ENCODE measurements at regions not wholly inside any gene's neighbourhood (a gene's known extent, or its start where the extent isn't known, plus 50 kb on each side); places are given as distances from the start of the nearest gene placed in this dataset.

DNA sequence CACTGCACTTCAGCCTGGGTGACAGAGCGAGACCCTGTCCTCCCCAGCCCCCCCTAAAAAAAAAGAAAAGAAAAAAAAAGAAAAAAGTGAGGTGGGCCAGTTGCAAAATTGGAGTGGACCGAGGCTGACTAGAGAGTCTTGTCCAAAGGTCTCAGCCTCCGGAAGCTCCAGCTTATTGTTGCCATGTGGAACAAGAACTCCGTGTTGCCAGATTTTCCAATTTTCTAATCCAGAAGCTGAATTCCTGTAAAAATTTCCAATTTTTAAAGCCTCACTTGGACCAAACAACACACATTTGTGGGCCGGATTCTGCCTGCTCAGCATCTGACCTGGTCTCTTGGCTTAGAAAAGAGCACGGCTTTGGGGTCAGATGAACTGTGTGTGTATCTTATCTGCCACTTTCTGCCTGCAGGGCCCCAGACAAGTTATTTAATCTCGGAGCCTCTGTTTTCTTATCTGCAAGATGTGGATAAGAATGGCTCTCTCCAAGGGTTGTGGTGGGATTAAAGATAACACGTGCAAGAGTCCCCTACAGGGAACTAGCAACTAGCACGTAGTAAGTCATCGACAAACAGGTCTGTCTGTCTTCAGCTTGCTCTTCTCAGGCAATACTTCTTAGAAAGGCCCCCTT, 73.7 kb upstream of the TLE3 start:
- POLR2A ChIA-PET = no interaction called here
- CTCF ChIA-PET = interaction anchor here (1.2 to 3.3 kb wide), 2 partner anchors 17 to 649 kb away, joined by 3 to 11 read pairs; no protein-coding TSS in a partner anchor
- TF ChIP-seq, protein P1, sequence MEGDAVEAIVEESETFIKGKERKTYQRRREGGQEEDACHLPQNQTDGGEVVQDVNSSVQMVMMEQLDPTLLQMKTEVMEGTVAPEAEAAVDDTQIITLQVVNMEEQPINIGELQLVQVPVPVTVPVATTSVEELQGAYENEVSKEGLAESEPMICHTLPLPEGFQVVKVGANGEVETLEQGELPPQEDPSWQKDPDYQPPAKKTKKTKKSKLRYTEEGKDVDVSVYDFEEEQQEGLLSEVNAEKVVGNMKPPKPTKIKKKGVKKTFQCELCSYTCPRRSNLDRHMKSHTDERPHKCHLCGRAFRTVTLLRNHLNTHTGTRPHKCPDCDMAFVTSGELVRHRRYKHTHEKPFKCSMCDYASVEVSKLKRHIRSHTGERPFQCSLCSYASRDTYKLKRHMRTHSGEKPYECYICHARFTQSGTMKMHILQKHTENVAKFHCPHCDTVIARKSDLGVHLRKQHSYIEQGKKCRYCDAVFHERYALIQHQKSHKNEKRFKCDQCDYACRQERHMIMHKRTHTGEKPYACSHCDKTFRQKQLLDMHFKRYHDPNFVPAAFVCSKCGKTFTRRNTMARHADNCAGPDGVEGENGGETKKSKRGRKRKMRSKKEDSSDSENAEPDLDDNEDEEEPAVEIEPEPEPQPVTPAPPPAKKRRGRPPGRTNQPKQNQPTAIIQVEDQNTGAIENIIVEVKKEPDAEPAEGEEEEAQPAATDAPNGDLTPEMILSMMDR (IDR thresholded peaks at IDR 0.05; ENCODE audit: control extremely low read depth, extremely low read depth, low read depth, missing control alignments) = no peak
- no peak for DNase-seq (ENCODE audit: extremely low spot score)

DNA sequence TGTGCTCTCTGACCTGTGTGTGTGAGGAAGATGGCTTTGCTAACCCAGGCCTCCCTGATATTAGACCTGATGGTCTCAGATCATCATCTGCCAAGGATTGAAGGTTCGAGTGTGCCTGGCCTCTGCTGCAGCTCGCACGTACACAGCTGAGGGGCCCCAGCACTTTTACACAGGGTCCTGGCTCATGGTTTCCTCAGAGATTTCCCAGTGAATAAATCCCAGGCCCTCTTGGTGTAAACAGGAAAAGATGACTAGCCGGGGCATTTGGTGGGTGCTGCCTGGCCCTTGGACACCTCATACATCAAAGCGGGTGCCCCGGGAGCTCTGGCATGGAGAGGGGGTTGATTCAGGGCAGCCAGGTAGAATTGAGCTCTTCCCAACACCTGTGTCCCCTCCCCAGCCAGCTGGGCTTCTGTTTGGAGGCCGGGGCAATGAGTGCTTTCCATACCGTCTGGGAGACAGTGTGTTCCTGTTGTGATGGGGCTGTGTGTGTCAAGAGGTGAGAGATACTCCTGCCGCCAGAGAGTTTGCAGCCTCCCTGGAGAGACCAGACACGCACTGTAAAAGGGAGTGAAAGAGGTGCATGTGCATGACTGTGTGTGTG, 72.5 kb upstream of the TLE3 start:
- POLR2A ChIA-PET = no interaction called here
- CTCF ChIA-PET = interaction anchor here (0.7 to 3.3 kb wide), 3 partner anchors 12 to 648 kb away, joined by 3 to 11 read pairs (median 3); no protein-coding TSS in a partner anchor
- no peak for DNase-seq (ENCODE audit: extremely low spot score)
- TF ChIP-seq, protein P1 (IDR thresholded peaks at IDR 0.05; ENCODE audit: control extremely low read depth, extremely low read depth, low read depth, missing control alignments) = no peak

DNA sequence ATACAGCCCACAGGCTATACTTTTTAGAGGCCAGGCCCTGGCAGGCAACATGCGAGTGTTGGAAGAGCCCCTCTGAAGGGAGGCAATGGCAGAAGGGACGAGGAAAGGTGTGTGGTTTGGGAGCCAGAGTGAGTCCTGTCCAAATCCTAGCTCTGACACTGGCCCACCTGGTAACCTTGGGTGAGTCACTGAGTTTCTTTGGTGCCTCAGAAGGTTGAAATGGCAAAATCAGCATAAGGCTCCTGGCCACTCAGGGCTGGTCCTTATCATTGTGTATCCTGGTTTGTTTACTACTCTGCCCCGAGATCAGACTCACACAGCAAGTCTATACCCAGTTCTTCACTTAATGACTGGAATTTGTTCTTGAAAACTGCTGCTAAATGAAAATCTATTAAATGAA, 71.4 kb upstream of the TLE3 start:
- TF ChIP-seq, protein P1 (IDR thresholded peaks at IDR 0.05; ENCODE audit: control extremely low read depth, extremely low read depth, low read depth, missing control alignments) = no peak
- CTCF ChIA-PET = no interaction called here
- POLR2A ChIA-PET = no interaction called here
- no peak for DNase-seq (ENCODE audit: extremely low spot score)

DNA sequence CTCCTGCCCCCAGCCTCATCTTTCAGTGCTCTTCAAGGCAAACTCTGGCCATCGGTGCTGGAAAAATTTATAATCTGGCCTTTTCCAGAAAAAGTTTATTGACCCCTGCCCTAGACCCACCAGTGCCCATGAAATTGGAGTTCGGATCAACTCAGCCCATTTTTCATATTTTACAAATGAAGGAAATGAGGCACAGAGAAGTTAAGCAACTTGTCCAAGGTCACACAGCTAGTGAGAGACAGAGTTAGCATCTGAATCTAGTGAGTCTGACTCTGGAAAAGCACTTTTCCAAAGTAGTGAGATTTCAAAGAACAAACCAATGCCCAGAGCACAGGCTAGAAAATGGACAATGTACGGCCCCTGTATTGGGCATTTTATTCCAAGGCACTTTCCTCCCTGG, 69.4 kb upstream of the TLE3 start:
- TF ChIP-seq, protein P1 (IDR thresholded peaks at IDR 0.05; ENCODE audit: control extremely low read depth, extremely low read depth, low read depth, missing control alignments) = no peak
- ChIA-PET CTCF (no interaction called here), POLR2A (no interaction called here)
- DNase-seq (ENCODE audit: extremely low spot score) = no peak

DNA sequence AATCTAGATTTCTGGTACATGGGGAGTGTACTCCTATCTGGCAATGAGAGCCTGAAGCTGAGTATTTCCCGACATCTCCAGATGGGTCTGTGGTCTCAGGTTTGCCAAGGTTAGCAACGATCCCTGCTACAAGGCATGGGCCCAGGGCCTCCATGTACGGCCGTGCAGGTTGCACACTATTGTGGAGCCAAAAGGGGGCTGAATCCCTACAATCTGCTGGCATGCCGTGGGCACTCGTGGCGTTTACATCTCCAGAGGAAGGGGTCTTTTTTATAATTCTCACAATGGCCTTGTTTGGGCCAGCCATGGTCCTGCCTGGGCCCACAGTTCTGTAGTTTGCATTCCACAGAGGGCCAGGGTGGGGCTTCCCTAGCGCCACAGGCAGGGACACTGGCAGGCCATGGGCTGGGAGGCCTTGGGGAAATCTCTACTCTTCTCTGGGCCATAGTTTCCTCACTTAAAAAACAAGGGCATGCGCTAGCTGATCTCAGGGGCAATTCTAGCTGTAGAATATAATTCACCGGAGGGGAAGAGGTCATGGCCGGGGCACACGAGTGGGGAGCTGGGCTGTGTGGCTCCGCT, 68.9 kb upstream of the TLE3 start:
- CTCF ChIA-PET = no interaction called here
- no peak for DNase-seq (ENCODE audit: extremely low spot score)
- TF ChIP-seq, protein P1 (IDR thresholded peaks at IDR 0.05; ENCODE audit: control extremely low read depth, extremely low read depth, low read depth, missing control alignments) = no peak
- POLR2A ChIA-PET = no interaction called here

DNA sequence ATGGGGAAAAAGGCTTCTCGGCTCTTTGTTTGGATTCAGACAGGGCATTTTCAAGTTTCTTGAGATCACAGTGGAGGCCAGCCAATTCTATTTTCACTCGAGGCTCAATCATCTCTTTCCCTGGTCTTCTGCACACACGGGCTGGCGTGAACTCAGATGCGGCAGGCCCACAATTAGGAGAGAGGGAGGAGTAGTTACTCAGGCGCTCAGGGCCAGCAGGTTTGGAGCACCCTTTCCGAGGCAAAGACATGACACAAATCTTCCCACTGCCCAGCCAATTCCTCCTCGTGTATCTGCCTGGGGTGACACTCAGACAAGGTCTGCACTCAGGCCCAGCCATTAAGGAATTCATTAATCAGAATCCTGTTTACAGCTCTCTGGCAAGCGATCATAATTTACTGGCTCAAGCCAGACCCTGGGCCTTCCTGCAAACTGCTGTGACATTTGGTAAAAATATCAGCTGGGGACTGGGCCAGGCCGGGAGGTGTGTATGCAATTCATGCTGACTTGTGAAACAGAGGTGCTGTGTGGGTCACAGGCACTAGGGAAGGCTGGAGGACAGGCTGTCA, 68.1 kb upstream of the TLE3 start:
- POLR2A ChIA-PET = no interaction called here
- no peak for DNase-seq (ENCODE audit: extremely low spot score)
- TF ChIP-seq, protein P1 (IDR thresholded peaks at IDR 0.05; ENCODE audit: control extremely low read depth, extremely low read depth, low read depth, missing control alignments) = no peak
- CTCF ChIA-PET = no interaction called here

All from GM10248 (cell line).